HepG2 (cell line): ENCODE measurements at regions not wholly inside any gene's neighbourhood (a gene's known extent, or its start where the extent isn't known, plus 50 kb on each side); places are given as distances from the start of the nearest gene placed in this dataset.
A peak's percentile ranks its signal among the peaks of the same experiment; 100 is the strongest.

ENCODE experiments used
- ATAC-seq: fragments of 200-7000 bp; cut with Tn5 transposase; 3 replicates; pipeline ENCODE4 v1.9.1; 2020; ENCODE audit warnings: mild to moderate bottlenecking, moderate library complexity
- BruUV-seq: library from RNA; stranded (reverse); fragments of 400-500 nt; replicated peaks from 2 replicates; lab custom pipeline; 2021; lab: Mats Ljungman, UMichigan
- CTCF ChIA-PET: fragments of 300-600 bp; formaldehyde crosslinking; extraction: SDS; loops from one replicate; lab custom pipeline; 2021; ENCODE audit warnings: low total read pairs, inconsistent platforms, low intra/inter-chr PET ratio; lab: Yijun Ruan, JAX
- POLR2A ChIA-PET: fragments of 350-600 bp; sonication (Branson Sonifier 250); formaldehyde crosslinking; loops from one replicate; lab custom pipeline; 2020; ENCODE audit warnings: antibody characterized with exemption, inconsistent platforms; lab: Yijun Ruan, JAX
- DNase-seq: peaks from one replicate; pipeline ENCODE4 v3.0.0-alpha.2; 2015; ENCODE audit warnings: low spot score
- FAIRE-seq: peaks from 3 replicates; lab custom pipeline; 2011; peaks lifted over from hg19 to GRCh38; lab: Jason Lieb, UNC
- H2AFZ ChIP-seq: one replicate; pipeline ENCODE4 v1.6.1; 2011; ENCODE audit warnings: low read length, inconsistent platforms
- H3K27ac ChIP-seq: fragments of 300-600 bp; 3 replicates; pipeline ENCODE4 v1.8.0; 2011; ENCODE audit warnings: mixed run types, mild to moderate bottlenecking, mixed read lengths, low read length, inconsistent platforms; ENCODE audit not compliant: insufficient read depth; ENCODE audit errors: extremely low read length
- H3K27me3 ChIP-seq, 2 experiments: fragments of 200-600 bp in 1 of 2; 2 replicates in 1 of 2; 3 replicates in 1 of 2; pipeline versions ENCODE4 v1.6.0 to v1.8.0; 2011; ENCODE audit warnings: low read length in 2 of 2, mild to moderate bottlenecking in 2 of 2, moderate library complexity in 2 of 2, inconsistent platforms in 1 of 2; ENCODE audit not compliant: insufficient read depth in 2 of 2, control insufficient read depth in 1 of 2
- H3K36me3 ChIP-seq, 2 experiments: fragments of 200-600 bp in 1 of 2; replicated peaks in 1 of 2; 2 replicates in 1 of 2; 3 replicates in 1 of 2; pipeline versions ENCODE4 v1.5.1 to v1.8.0; 2011; ENCODE audit warnings: low read length in 2 of 2, inconsistent platforms in 1 of 2; ENCODE audit not compliant: insufficient read depth in 2 of 2, control insufficient read depth in 1 of 2
- H3K4me1 ChIP-seq: 2 replicates; pipeline ENCODE4 v1.5.1; 2012; ENCODE audit warnings: low read length, inconsistent platforms; ENCODE audit not compliant: insufficient read depth
- H3K4me2 ChIP-seq: 2 replicates; pipeline ENCODE4 v1.6.0; 2011; ENCODE audit warnings: low read depth, low read length, inconsistent platforms
- H3K4me3 ChIP-seq, 3 experiments: fragments of 200-600 bp in 1 of 3; sonication (generic), shearing (Covaris generic) in 1 of 3; replicated peaks in 1 of 3; 2 replicates each; pipeline ENCODE4 v1.5.1; 2011 to 2016; ENCODE audit warnings: low read length in 3 of 3, inconsistent platforms in 2 of 3, low read depth in 2 of 3, mild to moderate bottlenecking in 2 of 3, control low read depth in 1 of 3, mixed read lengths in 1 of 3; ENCODE audit not compliant: insufficient read depth in 1 of 3
- H3K79me2 ChIP-seq: one replicate; pipeline ENCODE4 v1.6.1; 2011; ENCODE audit warnings: low read length, inconsistent platforms; ENCODE audit not compliant: insufficient read depth
- H3K9ac ChIP-seq: 2 replicates; pipeline ENCODE4 v1.6.0; 2011; ENCODE audit warnings: mild to moderate bottlenecking, low read depth, low read length, inconsistent platforms; ENCODE audit not compliant: insufficient read depth
- H3K9me3 ChIP-seq: 2 replicates; pipeline ENCODE4 v1.5.1; 2012; ENCODE audit warnings: mild to moderate bottlenecking, low read length
- H4K20me1 ChIP-seq: 2 replicates; pipeline ENCODE4 v1.6.0; 2011; ENCODE audit warnings: inconsistent platforms, mild to moderate bottlenecking, low read length, moderate library complexity; ENCODE audit not compliant: insufficient read depth
- JUND ChIP-seq: sonication (generic); formaldehyde crosslinking; IDR thresholded peaks from 2 replicates; pipeline ENCODE4 v1.8.0; 2022; ENCODE audit warnings: mild to moderate bottlenecking, missing genetic modification reagents
- RORA ChIP-seq: sonication (generic); formaldehyde crosslinking; IDR thresholded peaks from 2 replicates; pipeline ENCODE4 v1.5.0; 2020; ENCODE audit warnings: mild to moderate bottlenecking, missing genetic modification reagents, moderate library complexity
- SMAD1 ChIP-seq: sonication (generic); formaldehyde crosslinking; IDR thresholded peaks from 2 replicates; pipeline ENCODE4 v1.4.0; 2020; ENCODE audit warnings: missing genetic modification reagents, low read depth, mild to moderate bottlenecking, borderline replicate concordance
- USF2 ChIP-seq, 2 experiments: sonication (generic) in 1 of 2; formaldehyde crosslinking in 1 of 2; IDR thresholded peaks; 2 replicates each; pipeline versions ENCODE4 v1.5.1 to v1.6.1; 2011 to 2020; ENCODE audit warnings: borderline replicate concordance in 1 of 2, low read depth in 1 of 2, low read length in 1 of 2, mild to moderate bottlenecking in 1 of 2, missing genetic modification reagents in 1 of 2, moderate library complexity in 1 of 2
- ZNF737 ChIP-seq: sonication (generic); formaldehyde crosslinking; IDR thresholded peaks from 2 replicates; pipeline ENCODE4 v1.5.0; 2020; ENCODE audit warnings: missing genetic modification reagents, mild to moderate bottlenecking, borderline replicate concordance
- WGBS: methylation state at CpG from one replicate; pipeline ENCODE4 v1.1.6; 2017; ENCODE audit warnings: low lambda C conversion rate; 5-methylcytosine and 5-hydroxymethylcytosine counted together
- in situ Hi-C: cut with HindIII; loops from 2 replicates; pipeline ENCODE4 v1.10.0; 2017; ENCODE audit warnings: low pct_unique_long_range_greater_than_20kb; ENCODE audit not compliant: extremely low pct_ligation_motif_present
- intact Hi-C: fragments of 100-400 bp; cut with micrococcal nuclease; formaldehyde crosslinking; loops from one replicate; pipeline ENCODE4 v1.10.0; 2022; ENCODE audit not compliant: unreplicated experiment
- TF ChIP-seq, protein P1 (sequence below), 2 experiments: fragments of 450-650 bp in 1 of 2; sonication (generic) in 1 of 2; formaldehyde crosslinking in 1 of 2; IDR thresholded peaks; 2 replicates each; pipeline versions ENCODE4 v1.6.1 to v1.8.0; 2016 to 2022; ENCODE audit warnings: antibody characterized with exemption in 1 of 2, mild to moderate bottlenecking in 1 of 2, missing genetic modification reagents in 1 of 2

DNA sequence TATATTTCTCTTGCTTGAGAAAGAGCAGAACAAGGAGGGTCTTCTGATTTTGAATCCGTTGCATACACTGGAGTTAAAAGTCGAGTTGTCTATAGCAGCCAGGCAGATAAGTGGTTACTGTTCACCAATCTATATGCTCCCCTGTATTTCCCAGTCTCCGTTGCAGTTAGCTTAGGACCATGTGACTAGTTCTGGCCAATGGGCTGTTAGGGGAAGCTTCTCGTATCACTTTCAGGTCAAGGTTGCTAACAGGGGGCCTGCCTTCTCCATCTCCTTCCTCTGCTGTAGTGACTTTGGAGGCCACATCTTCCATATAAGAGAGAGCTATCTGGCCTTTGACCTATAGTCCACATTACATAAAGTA is 188.5 kb upstream of the KBTBD8 start (continued):
- TF ChIP-seq USF2 (IDR thresholded peaks at IDR 0.05; ENCODE audit: low read depth, low read length) (peak; percentile 82), USF2 (CRISPR knock-in tag; IDR thresholded peaks at IDR 0.05; ENCODE audit: borderline replicate concordance) (peak; percentile 92; the same call in 1 of the 2 replicates), JUND (CRISPR knock-in tag) (no peak), ZNF737 (no peak)

GRCh38 chr3:66812136-66812535 is 186.0 kb upstream of the KBTBD8 start:
- Histone ChIP-seq H3K9me3 (no peaks in the 10 kb centered on the region), H2AFZ (no peak overlapping the region), H3K36me3 (no peaks in the 10 kb centered on the region), H3K79me2 (no peaks in the 10 kb centered on the region), H3K27ac (no peak overlapping the region), H3K9ac (no peak overlapping the region), H3K27me3 (no peaks in the 10 kb centered on the region), H3K4me2 (no peak overlapping the region), H4K20me1 (no peaks in the 10 kb centered on the region), H3K4me3 (no peak overlapping the region), H3K4me1 (peaks cover 23% of the 10 kb centered on the region)
- DNase-seq (no peak), ATAC-seq (no peak), FAIRE-seq (no peak)
- WGBS: 39% methylated on average over 2 of the region's 2 CpGs
- intact Hi-C loops: no loop called here
- in situ Hi-C loops: no loop called here
- ChIA-PET POLR2A (no interaction called here), CTCF (no interaction called here)
- TF ChIP-seq SMAD1 (CRISPR knock-in tag): no peak
- TF ChIP-seq, protein P1, sequence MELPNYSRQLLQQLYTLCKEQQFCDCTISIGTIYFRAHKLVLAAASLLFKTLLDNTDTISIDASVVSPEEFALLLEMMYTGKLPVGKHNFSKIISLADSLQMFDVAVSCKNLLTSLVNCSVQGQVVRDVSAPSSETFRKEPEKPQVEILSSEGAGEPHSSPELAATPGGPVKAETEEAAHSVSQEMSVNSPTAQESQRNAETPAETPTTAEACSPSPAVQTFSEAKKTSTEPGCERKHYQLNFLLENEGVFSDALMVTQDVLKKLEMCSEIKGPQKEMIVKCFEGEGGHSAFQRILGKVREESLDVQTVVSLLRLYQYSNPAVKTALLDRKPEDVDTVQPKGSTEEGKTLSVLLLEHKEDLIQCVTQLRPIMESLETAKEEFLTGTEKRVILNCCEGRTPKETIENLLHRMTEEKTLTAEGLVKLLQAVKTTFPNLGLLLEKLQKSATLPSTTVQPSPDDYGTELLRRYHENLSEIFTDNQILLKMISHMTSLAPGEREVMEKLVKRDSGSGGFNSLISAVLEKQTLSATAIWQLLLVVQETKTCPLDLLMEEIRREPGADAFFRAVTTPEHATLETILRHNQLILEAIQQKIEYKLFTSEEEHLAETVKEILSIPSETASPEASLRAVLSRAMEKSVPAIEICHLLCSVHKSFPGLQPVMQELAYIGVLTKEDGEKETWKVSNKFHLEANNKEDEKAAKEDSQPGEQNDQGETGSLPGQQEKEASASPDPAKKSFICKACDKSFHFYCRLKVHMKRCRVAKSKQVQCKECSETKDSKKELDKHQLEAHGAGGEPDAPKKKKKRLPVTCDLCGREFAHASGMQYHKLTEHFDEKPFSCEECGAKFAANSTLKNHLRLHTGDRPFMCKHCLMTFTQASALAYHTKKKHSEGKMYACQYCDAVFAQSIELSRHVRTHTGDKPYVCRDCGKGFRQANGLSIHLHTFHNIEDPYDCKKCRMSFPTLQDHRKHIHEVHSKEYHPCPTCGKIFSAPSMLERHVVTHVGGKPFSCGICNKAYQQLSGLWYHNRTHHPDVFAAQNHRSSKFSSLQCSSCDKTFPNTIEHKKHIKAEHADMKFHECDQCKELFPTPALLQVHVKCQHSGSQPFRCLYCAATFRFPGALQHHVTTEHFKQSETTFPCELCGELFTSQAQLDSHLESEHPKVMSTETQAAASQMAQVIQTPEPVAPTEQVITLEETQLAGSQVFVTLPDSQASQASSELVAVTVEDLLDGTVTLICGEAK (IDR thresholded peaks at IDR 0.05): peak; percentile 62
- TF ChIP-seq, protein P1 (CRISPR knock-in tag; IDR thresholded peaks at IDR 0.05): peak; percentile 97
- TF ChIP-seq RORA (CRISPR knock-in tag): no peak
- BruUV-seq: no TSS peak
